Psoas muscle (tissue), 7 donors: ENCODE measurements at regions not wholly inside any gene's neighbourhood (a gene's known extent, or its start where the extent isn't known, plus 50 kb on each side); places are given as distances from the start of the nearest gene placed in this dataset.

Experiments used
- ATAC-seq, 4 donors: fragments of 200-7000 bp; cut with Tn5 transposase; one replicate each; pipeline ENCODE4 v1.9.1; 2020; ENCODE audit warnings: moderate library complexity in 3 of 4, mild to moderate bottlenecking in 2 of 4
- DNase-seq, 2 donors: peaks; one replicate each; pipeline ENCODE4 v3.0.0-alpha.2; 2020
- H3K27ac ChIP-seq: fragments of 200-600 bp; one replicate; pipeline ENCODE4 v1.8.0; 2022
- H3K27me3 ChIP-seq, 3 donors: fragments of 200-600 bp in 1 of 3; one replicate each; pipeline versions ENCODE4 v1.6.1 to v1.8.0; 2013 to 2022; ENCODE audit warnings: low read length in 2 of 3, mild to moderate bottlenecking in 2 of 3, moderate library complexity in 1 of 3; ENCODE audit not compliant: insufficient read depth in 3 of 3
- H3K36me3 ChIP-seq, 2 donors: fragments of 200-600 bp in 1 of 2; one replicate each; pipeline versions ENCODE4 v1.6.1 to v1.8.0; 2013 to 2022; ENCODE audit warnings: low read depth in 1 of 2, mild to moderate bottlenecking in 1 of 2, moderate library complexity in 1 of 2; ENCODE audit not compliant: insufficient read depth in 1 of 2
- H3K4me1 ChIP-seq: fragments of 200-600 bp; one replicate; pipeline ENCODE4 v1.8.0; 2022
- H3K4me3 ChIP-seq: fragments of 200-600 bp; one replicate; pipeline ENCODE4 v1.8.0; 2022; ENCODE audit warnings: mild to moderate bottlenecking
- H3K9me3 ChIP-seq: fragments of 200-600 bp; one replicate; pipeline ENCODE4 v1.8.0; 2022
- WGBS, 3 donors: extraction: QIAGEN DNeasy Blood & Tissue Kit; methylation state at CpG; one replicate each; pipeline versions ENCODE4 v1.1.6 to v1.1.7; 2013; 5-methylcytosine and 5-hydroxymethylcytosine counted together
- intact Hi-C, 2 donors: fragments of 100-400 bp; cut with DNase I; formaldehyde crosslinking; loops; one replicate each; pipeline versions ENCODE4 v1.11.0 to v1.14.2; 2022
- TF ChIP-seq, protein P1 (sequence below): fragments of 200-600 bp; IDR thresholded peaks from one replicate; pipeline ENCODE4 v1.8.0; 2022; ENCODE audit warnings: antibody characterized with exemption
- donor health status: healthy with polysubstance abuse.
- donor health status: DM: no; HTN: no; CAD: no; lungs with moderate emphysema.
- donor health status: Bipolar disorder and iron deficiency.
- donor health status: healthy.
- donor health status: DM: yes; HTN: yes; CAD: no.
- donor health status: DM: no; HTN: no; CAD: no.
- donor health status: DM: yes; HTN: yes; CAD: no.

DNA sequence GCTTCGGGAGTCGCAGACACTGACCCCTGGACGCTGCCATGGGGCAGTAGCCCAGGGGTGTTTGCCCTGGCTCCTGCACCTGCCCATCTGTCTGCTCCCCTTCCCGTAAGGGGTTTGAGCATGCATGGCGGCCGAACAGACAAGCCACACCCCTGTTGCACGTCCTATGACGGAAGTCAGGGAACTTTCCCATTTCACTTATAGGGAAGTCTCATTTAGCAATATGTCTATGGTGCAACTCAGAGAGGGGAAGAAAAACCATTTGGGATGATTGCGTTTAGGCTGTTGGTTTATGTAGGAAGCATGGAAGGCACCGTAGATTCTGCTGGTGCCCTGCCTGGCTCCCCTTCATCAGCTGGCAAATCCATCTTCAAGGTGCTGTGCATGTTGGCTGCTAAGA, 112.5 kb downstream of the HAPSTR1 start:
- DNase-seq (no peak), ATAC-seq (no peak)
- TF ChIP-seq, protein P1, sequence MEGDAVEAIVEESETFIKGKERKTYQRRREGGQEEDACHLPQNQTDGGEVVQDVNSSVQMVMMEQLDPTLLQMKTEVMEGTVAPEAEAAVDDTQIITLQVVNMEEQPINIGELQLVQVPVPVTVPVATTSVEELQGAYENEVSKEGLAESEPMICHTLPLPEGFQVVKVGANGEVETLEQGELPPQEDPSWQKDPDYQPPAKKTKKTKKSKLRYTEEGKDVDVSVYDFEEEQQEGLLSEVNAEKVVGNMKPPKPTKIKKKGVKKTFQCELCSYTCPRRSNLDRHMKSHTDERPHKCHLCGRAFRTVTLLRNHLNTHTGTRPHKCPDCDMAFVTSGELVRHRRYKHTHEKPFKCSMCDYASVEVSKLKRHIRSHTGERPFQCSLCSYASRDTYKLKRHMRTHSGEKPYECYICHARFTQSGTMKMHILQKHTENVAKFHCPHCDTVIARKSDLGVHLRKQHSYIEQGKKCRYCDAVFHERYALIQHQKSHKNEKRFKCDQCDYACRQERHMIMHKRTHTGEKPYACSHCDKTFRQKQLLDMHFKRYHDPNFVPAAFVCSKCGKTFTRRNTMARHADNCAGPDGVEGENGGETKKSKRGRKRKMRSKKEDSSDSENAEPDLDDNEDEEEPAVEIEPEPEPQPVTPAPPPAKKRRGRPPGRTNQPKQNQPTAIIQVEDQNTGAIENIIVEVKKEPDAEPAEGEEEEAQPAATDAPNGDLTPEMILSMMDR: no peak
- WGBS, 3 donors: 82 to 93% (median 87%) methylated on average over 10 of the region's 10 CpGs
- Histone ChIP-seq H3K27ac (no peak overlapping the region), H3K9me3 (no peaks in the 10 kb centered on the region), H3K27me3 (no peaks in the 10 kb centered on the region), H3K4me1 (no peaks in the 10 kb centered on the region), H3K36me3 (no peaks in the 10 kb centered on the region), H3K4me3 (no peak overlapping the region)
- intact Hi-C loops: no loop called here

DNA sequence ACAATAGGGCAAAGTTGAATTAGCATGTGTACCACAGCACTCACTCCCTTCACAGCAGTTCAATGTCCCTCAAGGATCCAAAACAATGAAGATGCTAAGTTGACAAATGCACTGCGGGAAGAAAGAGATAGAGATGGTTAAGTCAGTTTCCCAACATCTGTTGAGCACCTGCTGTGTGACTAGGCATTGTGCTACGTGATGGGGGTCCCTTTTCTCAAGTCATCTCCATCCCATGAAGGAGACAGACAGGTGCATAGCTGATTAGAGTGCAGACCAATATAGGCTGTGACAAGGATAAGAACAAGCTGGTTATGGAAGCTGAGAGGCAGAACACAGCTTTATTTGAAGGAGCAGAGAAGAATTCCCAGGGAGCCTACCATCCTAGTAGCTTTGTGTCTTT, 114.2 kb downstream of the HAPSTR1 start:
- ATAC-seq: no peak
- WGBS, 3 donors: 36 to 41% (median 40%) methylated on average over 2 of the region's 2 CpGs
- intact Hi-C loops: no loop called here

DNA sequence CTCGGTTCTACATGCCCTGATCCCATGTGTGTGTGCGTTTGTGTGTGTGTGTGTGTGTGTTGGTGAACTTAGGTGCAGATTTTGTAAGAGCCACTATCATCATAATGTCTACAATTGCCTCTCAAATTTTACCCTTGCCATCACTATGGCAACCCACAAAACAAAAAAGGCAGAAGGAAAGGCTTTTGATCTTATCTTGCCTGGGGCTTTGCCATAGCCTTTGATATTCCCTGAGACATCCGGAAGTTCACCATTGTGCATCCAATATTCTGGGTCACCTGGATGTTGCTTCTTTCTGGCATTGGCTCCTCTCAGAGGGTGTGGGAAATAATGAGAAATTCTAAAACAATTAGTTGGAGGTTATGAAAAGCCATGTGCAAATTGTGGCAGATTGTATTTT, 114.7 kb downstream of the HAPSTR1 start:
- ATAC-seq: no peak
- TF ChIP-seq, protein P1: no peak
- H3K4me1 ChIP-seq: no peaks in the 10 kb centered on the region
- H3K27me3 ChIP-seq: no peaks in the 10 kb centered on the region
- intact Hi-C loops: no loop called here
- no peak for DNase-seq
- H3K36me3 ChIP-seq: no peaks in the 10 kb centered on the region
- 61 to 67% (median 63%) methylated on average over 3 of the region's 3 CpGs for WGBS, 3 donors
- no peak overlapping the region for H3K4me3 ChIP-seq
- H3K27ac ChIP-seq: no peak overlapping the region
- no peaks in the 10 kb centered on the region for H3K9me3 ChIP-seq

More for the DNA sequence above, 114.2 kb downstream of the HAPSTR1 start:
- Histone ChIP-seq H3K9me3 (no peaks in the 10 kb centered on the region), H3K4me1 (no peaks in the 10 kb centered on the region), H3K27me3 (no peaks in the 10 kb centered on the region), H3K36me3 (no peaks in the 10 kb centered on the region), H3K27ac (no peak overlapping the region), H3K4me3 (no peak overlapping the region)
- TF ChIP-seq, protein P1: no peak
- DNase-seq: no peak

DNA sequence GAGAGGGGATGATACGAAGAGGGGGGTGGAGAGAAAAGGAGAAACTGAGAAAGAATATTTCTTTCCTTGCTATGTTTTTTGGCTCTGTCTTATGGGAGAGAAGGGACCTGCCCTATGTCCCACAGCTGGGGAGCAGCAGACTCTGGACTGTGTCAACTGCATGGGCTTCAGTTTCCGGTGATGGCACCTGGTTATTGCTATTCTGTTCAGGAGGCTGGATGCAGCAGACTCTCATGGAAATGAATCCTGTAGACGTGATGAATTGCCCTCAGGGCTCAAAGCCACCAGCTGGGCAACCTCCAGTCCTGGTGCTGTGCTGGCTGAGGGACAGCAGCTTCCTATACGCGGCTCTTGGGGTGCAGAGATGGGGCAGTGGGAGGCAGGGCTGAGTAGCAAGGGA, 121.2 kb downstream of the HAPSTR1 start:
- WGBS, 3 donors: 55 to 59% (median 56%) methylated on average over 5 of the region's 5 CpGs
- intact Hi-C loops: no loop called here
- DNase-seq (no peak), ATAC-seq (no peak)
- Histone ChIP-seq H3K4me3 (no peak overlapping the region), H3K27ac (no peak overlapping the region), H3K4me1 (no peaks in the 10 kb centered on the region), H3K9me3 (no peaks in the 10 kb centered on the region), H3K36me3 (no peaks in the 10 kb centered on the region), H3K27me3 (no peaks in the 10 kb centered on the region)
- TF ChIP-seq, protein P1: no peak

DNA sequence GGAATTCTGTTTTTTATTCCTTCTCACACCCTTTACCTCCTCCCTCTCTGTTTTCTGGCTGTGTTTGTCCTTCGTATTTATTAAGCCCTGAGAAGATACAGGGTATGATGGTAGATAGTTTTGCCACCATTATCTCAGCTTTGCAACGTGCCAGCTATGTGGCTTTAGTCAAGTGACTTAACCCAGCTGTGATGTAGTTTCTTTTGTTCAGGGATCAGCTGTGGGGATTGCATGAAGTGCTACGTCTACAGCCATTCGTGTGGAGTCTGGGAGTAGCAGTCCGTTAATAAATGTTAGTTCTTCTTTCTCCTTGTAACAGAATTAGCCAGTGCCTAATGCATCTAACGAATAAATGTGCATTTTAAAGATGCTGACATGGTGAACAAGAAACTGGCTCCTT, 128.4 kb downstream of the HAPSTR1 start:
- intact Hi-C loops: no loop called here
- ATAC-seq (no peak), DNase-seq (no peak)
- TF ChIP-seq, protein P1: no peak
- Histone ChIP-seq H3K9me3 (peaks cover 3% of the 10 kb centered on the region), H3K36me3 (no peaks in the 10 kb centered on the region), H3K27ac (no peak overlapping the region), H3K4me1 (no peaks in the 10 kb centered on the region), H3K4me3 (no peak overlapping the region), H3K27me3 (no peaks in the 10 kb centered on the region)
- 27 to 31% (median 29%) methylated on average over 6 of the region's 6 CpGs for WGBS, 3 donors
